Endothelial cell of umbilical vein (primary cell): ENCODE measurements at regions not wholly inside any gene's neighbourhood (a gene's known extent, or its start where the extent isn't known, plus 50 kb on each side); places are given as distances from the start of the nearest gene placed in this dataset.

Source experiments
- EZH2 ChIP-seq: IDR thresholded peaks from 2 replicates; pipeline ENCODE4 v1.6.1; 2012; ENCODE audit warnings: borderline replicate concordance, low read depth, mild to moderate bottlenecking, moderate library complexity, low read length, inconsistent platforms; ENCODE audit not compliant: severe bottlenecking
- FOS ChIP-seq: IDR thresholded peaks from 2 replicates; pipeline ENCODE4 v1.6.1; 2011; ENCODE audit warnings: mild to moderate bottlenecking, low read length, moderate library complexity, borderline replicate concordance; ENCODE audit not compliant: insufficient read depth
- JUN ChIP-seq: IDR thresholded peaks from 2 replicates; pipeline ENCODE4 v1.6.1; 2011; ENCODE audit warnings: borderline replicate concordance, low read depth; ENCODE audit not compliant: insufficient read length, insufficient read depth
- POLR2A ChIP-seq: IDR thresholded peaks from 2 replicates; pipeline ENCODE4 v1.6.1; 2012; ENCODE audit warnings: low read depth, mild to moderate bottlenecking, control low read depth, low read length
- TF ChIP-seq, protein P1 (sequence below), 2 donors: IDR thresholded peaks; 1 replicate in 1 of 2; 2 replicates in 1 of 2; pipeline ENCODE4 v1.5.1; 2011; ENCODE audit warnings: low read length in 2 of 2, mild to moderate bottlenecking in 2 of 2, moderate library complexity in 2 of 2, control low read depth in 1 of 2, inconsistent platforms in 1 of 2, low read depth in 1 of 2; ENCODE audit not compliant: insufficient read depth in 1 of 2; ENCODE audit errors: extremely low read depth in 1 of 2
- TF ChIP-seq, protein P2 (sequence below): IDR thresholded peaks from 2 replicates; pipeline ENCODE4 v1.6.1; 2011; ENCODE audit not compliant: insufficient read depth, insufficient read length

DNA sequence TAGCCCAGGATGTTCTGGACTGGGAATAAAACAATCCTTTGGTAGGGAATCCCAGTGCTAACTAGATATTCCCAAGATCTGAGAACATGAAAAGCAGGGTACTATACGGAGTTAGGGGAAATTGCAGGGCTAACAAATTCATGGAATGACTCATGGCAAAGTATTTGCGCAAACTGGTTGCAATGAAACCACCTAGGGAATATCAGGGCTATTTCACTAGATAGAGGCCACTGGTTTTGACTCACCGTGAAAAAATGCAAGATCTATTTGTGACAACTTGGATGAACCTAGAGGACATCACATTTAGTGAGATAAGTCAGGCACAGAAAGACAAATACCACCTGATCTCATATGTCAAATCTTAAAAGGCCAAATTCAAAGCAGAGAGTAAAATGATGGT is 233.3 kb downstream of the MBD2 start:
- TF ChIP-seq, protein P1, sequence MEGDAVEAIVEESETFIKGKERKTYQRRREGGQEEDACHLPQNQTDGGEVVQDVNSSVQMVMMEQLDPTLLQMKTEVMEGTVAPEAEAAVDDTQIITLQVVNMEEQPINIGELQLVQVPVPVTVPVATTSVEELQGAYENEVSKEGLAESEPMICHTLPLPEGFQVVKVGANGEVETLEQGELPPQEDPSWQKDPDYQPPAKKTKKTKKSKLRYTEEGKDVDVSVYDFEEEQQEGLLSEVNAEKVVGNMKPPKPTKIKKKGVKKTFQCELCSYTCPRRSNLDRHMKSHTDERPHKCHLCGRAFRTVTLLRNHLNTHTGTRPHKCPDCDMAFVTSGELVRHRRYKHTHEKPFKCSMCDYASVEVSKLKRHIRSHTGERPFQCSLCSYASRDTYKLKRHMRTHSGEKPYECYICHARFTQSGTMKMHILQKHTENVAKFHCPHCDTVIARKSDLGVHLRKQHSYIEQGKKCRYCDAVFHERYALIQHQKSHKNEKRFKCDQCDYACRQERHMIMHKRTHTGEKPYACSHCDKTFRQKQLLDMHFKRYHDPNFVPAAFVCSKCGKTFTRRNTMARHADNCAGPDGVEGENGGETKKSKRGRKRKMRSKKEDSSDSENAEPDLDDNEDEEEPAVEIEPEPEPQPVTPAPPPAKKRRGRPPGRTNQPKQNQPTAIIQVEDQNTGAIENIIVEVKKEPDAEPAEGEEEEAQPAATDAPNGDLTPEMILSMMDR (IDR thresholded peaks at IDR 0.05; ENCODE audit: extremely low read depth in 1 of 2, insufficient read depth in 1 of 2, low read depth in 1 of 2, low read length in 2 of 2) = no peak
- TF ChIP-seq POLR2A (no peak), EZH2 (no peak), FOS (no peak), JUN (no peak)
- TF ChIP-seq, protein P2, sequence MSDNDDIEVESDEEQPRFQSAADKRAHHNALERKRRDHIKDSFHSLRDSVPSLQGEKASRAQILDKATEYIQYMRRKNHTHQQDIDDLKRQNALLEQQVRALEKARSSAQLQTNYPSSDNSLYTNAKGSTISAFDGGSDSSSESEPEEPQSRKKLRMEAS = no peak
